ENCODE measurements at regions not wholly inside any gene's neighbourhood (a gene's known extent, or its start where the extent isn't known, plus 50 kb on each side); places are given as distances from the start of the nearest gene placed in this dataset.
"Not testable (repeated sequence)": the region's sequence is repeated elsewhere in the genome, so short reads cannot be mapped to it uniquely, and the experiment has no call there.

GRCh38 chr12:94916663-94917062, 86.8 kb downstream of the NDUFA12 start:
- Histone ChIP-seq H3K4me1 (ENCODE audit: control insufficient read depth, low read depth, low read length) (peaks cover 4% of the 10 kb centered on the region), H3K36me3 (ENCODE audit: control insufficient read depth, low read depth, low read length) (no peaks in the 10 kb centered on the region), H3K27me3 (ENCODE audit: control insufficient read depth, insufficient read depth, low read length) (no peaks in the 10 kb centered on the region), H3K9ac (ENCODE audit: low read length) (no peak overlapping the region), H3K4me3 (ENCODE audit: low read length) (no peak overlapping the region), H3K9me3 (ENCODE audit: control insufficient read depth, low read depth, low read length) (no peaks in the 10 kb centered on the region), H3K27ac (ENCODE audit: low read length) (no peak overlapping the region)

- H3K9me3 ChIP-seq (ENCODE audit: control insufficient read depth, low read depth, low read length): no peaks in the 10 kb centered on the region
- no peaks in the 10 kb centered on the region for H3K36me3 ChIP-seq (ENCODE audit: control insufficient read depth, low read depth, low read length)
- H3K27ac ChIP-seq (ENCODE audit: low read length): no peak overlapping the region
- no peak overlapping the region for H3K4me3 ChIP-seq (ENCODE audit: low read length)
- H3K4me1 ChIP-seq (ENCODE audit: control insufficient read depth, low read depth, low read length): no peaks in the 10 kb centered on the region
- no peaks in the 10 kb centered on the region for H3K27me3 ChIP-seq (ENCODE audit: control insufficient read depth, insufficient read depth, low read length)
- no peak overlapping the region for H3K9ac ChIP-seq (ENCODE audit: low read length)
These were observed 93.8 kb downstream of the NDUFA12 start for GRCh38 chr12:94909663-94910062.

GRCh38 chr12:94905749-94906148, 97.7 kb downstream of the NDUFA12 start:
- H3K4me1 ChIP-seq (ENCODE audit: control insufficient read depth, low read depth, low read length); H3K4me3 ChIP-seq (ENCODE audit: low read length); H3K9me3 ChIP-seq (ENCODE audit: control insufficient read depth, low read depth, low read length); H3K27ac ChIP-seq (ENCODE audit: low read length); H3K9ac ChIP-seq (ENCODE audit: low read length); H3K36me3 ChIP-seq (ENCODE audit: control insufficient read depth, low read depth, low read length); H3K27me3 ChIP-seq (ENCODE audit: control insufficient read depth, insufficient read depth, low read length): not testable (repeated sequence)

- H3K9me3 ChIP-seq (ENCODE audit: control insufficient read depth, low read depth, low read length): no peaks in the 10 kb centered on the region
- no peak overlapping the region for H3K4me3 ChIP-seq (ENCODE audit: low read length)
- no peaks in the 10 kb centered on the region for H3K27me3 ChIP-seq (ENCODE audit: control insufficient read depth, insufficient read depth, low read length)
- H3K4me1 ChIP-seq (ENCODE audit: control insufficient read depth, low read depth, low read length): no peaks in the 10 kb centered on the region
- H3K27ac ChIP-seq (ENCODE audit: low read length): no peak overlapping the region
- no peak overlapping the region for H3K9ac ChIP-seq (ENCODE audit: low read length)
- no peaks in the 10 kb centered on the region for H3K36me3 ChIP-seq (ENCODE audit: control insufficient read depth, low read depth, low read length)
These were observed 103.0 kb downstream of the NDUFA12 start for GRCh38 chr12:94900496-94900895.

- no peaks in the 10 kb centered on the region for H3K36me3 ChIP-seq (ENCODE audit: control insufficient read depth, low read depth, low read length)
- no peaks in the 10 kb centered on the region for H3K4me1 ChIP-seq (ENCODE audit: control insufficient read depth, low read depth, low read length)
- no peak overlapping the region for H3K9ac ChIP-seq (ENCODE audit: low read length)
- no peak overlapping the region for H3K27ac ChIP-seq (ENCODE audit: low read length)
- no peaks in the 10 kb centered on the region for H3K9me3 ChIP-seq (ENCODE audit: control insufficient read depth, low read depth, low read length)
- no peaks in the 10 kb centered on the region for H3K27me3 ChIP-seq (ENCODE audit: control insufficient read depth, insufficient read depth, low read length)
- no peak overlapping the region for H3K4me3 ChIP-seq (ENCODE audit: low read length)
These were observed 105.1 kb downstream of the NDUFA12 start for GRCh38 chr12:94898388-94898787.

GRCh38 chr12:94892544-94893267, 110.8 kb downstream of the NDUFA12 start:
- Histone ChIP-seq H3K27me3 (ENCODE audit: control insufficient read depth, insufficient read depth, low read length) (no peaks in the 10 kb centered on the region), H3K36me3 (ENCODE audit: control insufficient read depth, low read depth, low read length) (no peaks in the 10 kb centered on the region), H3K9ac (ENCODE audit: low read length) (no peak overlapping the region), H3K27ac (ENCODE audit: low read length) (no peak overlapping the region), H3K4me1 (ENCODE audit: control insufficient read depth, low read depth, low read length) (no peaks in the 10 kb centered on the region), H3K4me3 (ENCODE audit: low read length) (no peak overlapping the region), H3K9me3 (ENCODE audit: control insufficient read depth, low read depth, low read length) (no peaks in the 10 kb centered on the region)

- no peaks in the 10 kb centered on the region for H3K9me3 ChIP-seq (ENCODE audit: control insufficient read depth, low read depth, low read length)
These were observed 113.9 kb downstream of the NDUFA12 start for GRCh38 chr12:94889445-94890210.

GRCh38 chr12:94879542-94879941, 124.0 kb downstream of the NDUFA12 start:
- Histone ChIP-seq H3K9me3 (ENCODE audit: control insufficient read depth, low read depth, low read length) (no peaks in the 10 kb centered on the region), H3K4me1 (ENCODE audit: control insufficient read depth, low read depth, low read length) (no peaks in the 10 kb centered on the region), H3K27me3 (ENCODE audit: control insufficient read depth, insufficient read depth, low read length) (peaks cover 14% of the 10 kb centered on the region), H3K4me3 (ENCODE audit: low read length) (no peak overlapping the region), H3K9ac (ENCODE audit: low read length) (no peak overlapping the region), H3K27ac (ENCODE audit: low read length) (no peak overlapping the region), H3K36me3 (ENCODE audit: control insufficient read depth, low read depth, low read length) (no peaks in the 10 kb centered on the region)

More at GRCh38 chr12:94889445-94890210, 113.9 kb downstream of the NDUFA12 start:
- H3K9ac ChIP-seq (ENCODE audit: low read length): no peak overlapping the region
- H3K27me3 ChIP-seq (ENCODE audit: control insufficient read depth, insufficient read depth, low read length): no peaks in the 10 kb centered on the region
- no peaks in the 10 kb centered on the region for H3K36me3 ChIP-seq (ENCODE audit: control insufficient read depth, low read depth, low read length)
- H3K4me1 ChIP-seq (ENCODE audit: control insufficient read depth, low read depth, low read length): no peaks in the 10 kb centered on the region
- no peak overlapping the region for H3K4me3 ChIP-seq (ENCODE audit: low read length)
- H3K27ac ChIP-seq (ENCODE audit: low read length): no peak overlapping the region

GRCh38 chr12:94875525-94875924, 128.0 kb downstream of the NDUFA12 start:
- Histone ChIP-seq H3K27me3 (ENCODE audit: control insufficient read depth, insufficient read depth, low read length) (peaks cover 52% of the 10 kb centered on the region), H3K9me3 (ENCODE audit: control insufficient read depth, low read depth, low read length) (no peaks in the 10 kb centered on the region), H3K4me1 (ENCODE audit: control insufficient read depth, low read depth, low read length) (no peaks in the 10 kb centered on the region), H3K36me3 (ENCODE audit: control insufficient read depth, low read depth, low read length) (no peaks in the 10 kb centered on the region), H3K9ac (ENCODE audit: low read length) (no peak overlapping the region), H3K27ac (ENCODE audit: low read length) (no peak overlapping the region), H3K4me3 (ENCODE audit: low read length) (no peak overlapping the region)

- Histone ChIP-seq H3K27me3 (ENCODE audit: control insufficient read depth, insufficient read depth, low read length) (peaks cover 52% of the 10 kb centered on the region), H3K9me3 (ENCODE audit: control insufficient read depth, low read depth, low read length) (no peaks in the 10 kb centered on the region), H3K27ac (ENCODE audit: low read length) (no peak overlapping the region), H3K4me1 (ENCODE audit: control insufficient read depth, low read depth, low read length) (no peaks in the 10 kb centered on the region), H3K9ac (ENCODE audit: low read length) (no peak overlapping the region), H3K4me3 (ENCODE audit: low read length) (peak overlapping the region; percentile 52), H3K36me3 (ENCODE audit: control insufficient read depth, low read depth, low read length) (no peaks in the 10 kb centered on the region)
These were observed 128.8 kb downstream of the NDUFA12 start for GRCh38 chr12:94874518-94875302.

GRCh38 chr12:94873734-94874517, 129.6 kb downstream of the NDUFA12 start:
- Histone ChIP-seq H3K4me1 (ENCODE audit: control insufficient read depth, low read depth, low read length) (no peaks in the 10 kb centered on the region), H3K27ac (ENCODE audit: low read length) (no peak overlapping the region), H3K36me3 (ENCODE audit: control insufficient read depth, low read depth, low read length) (no peaks in the 10 kb centered on the region), H3K9me3 (ENCODE audit: control insufficient read depth, low read depth, low read length) (no peaks in the 10 kb centered on the region), H3K4me3 (ENCODE audit: low read length) (peak overlapping the region; percentile 52), H3K9ac (ENCODE audit: low read length) (no peak overlapping the region), H3K27me3 (ENCODE audit: control insufficient read depth, insufficient read depth, low read length) (peaks cover 52% of the 10 kb centered on the region)

Data from iPS-18a (cell line).